B cell (primary cell): ENCODE measurements at regions not wholly inside any gene's neighbourhood (a gene's known extent, or its start where the extent isn't known, plus 50 kb on each side); places are given as distances from the start of the nearest gene placed in this dataset.

Source experiments
- ATAC-seq: fragments of 200-7000 bp; cut with Tn5 transposase; one replicate; pipeline ENCODE4 v1.10.0; 2021; ENCODE audit warnings: low read depth, mild to moderate bottlenecking, moderate number of reproducible peaks, moderate library complexity
- CTCF ChIA-PET: fragments of 350-600 bp; sonication (Branson Sonifier 250); formaldehyde crosslinking; loops from one replicate; lab custom pipeline; 2021; ENCODE audit warnings: antibody characterized with exemption, inconsistent platforms; lab: Charles Lee
- POLR2A ChIA-PET: fragments of 350-600 bp; sonication (Branson Sonifier 250); formaldehyde crosslinking; loops from one replicate; lab custom pipeline; 2021; ENCODE audit warnings: antibody characterized with exemption; lab: Charles Lee
- DNase-seq: peaks from one replicate; pipeline ENCODE4 v3.0.0; 2013
- H2AFZ ChIP-seq: 2 replicates; pipeline ENCODE4 v1.6.1; 2012; ENCODE audit warnings: mild to moderate bottlenecking, low read depth, low read length; ENCODE audit not compliant: insufficient read depth, poor library complexity, severe bottlenecking
- H3K27ac ChIP-seq, 2 donors: 1 replicate in 1 of 2; 2 replicates in 1 of 2; pipeline ENCODE4 v1.5.1; 2012 to 2013; ENCODE audit warnings: low read length in 2 of 2, mild to moderate bottlenecking in 2 of 2, moderate library complexity in 1 of 2
- H3K27me3 ChIP-seq, 4 experiments: fragments of 200-600 bp in 1 of 4; sonication (generic) in 1 of 4; replicated peaks in 1 of 4; 1 replicate in 2 of 4; 2 replicates in 2 of 4; pipeline versions ENCODE4 v1.6.1 to v1.7.0; 2013 to 2016; ENCODE audit warnings: low read length in 3 of 4, mild to moderate bottlenecking in 2 of 4, mixed read lengths in 1 of 4, moderate library complexity in 1 of 4; ENCODE audit not compliant: insufficient read depth in 4 of 4, control insufficient read depth in 3 of 4; ENCODE audit errors: control extremely low read depth in 1 of 4
- H3K36me3 ChIP-seq, 2 experiments: replicated peaks in 1 of 2; 1 replicate in 1 of 2; 2 replicates in 1 of 2; pipeline versions ENCODE4 v1.6.1 to v1.7.1; 2013; ENCODE audit warnings: low read length in 1 of 2; ENCODE audit not compliant: insufficient read depth in 2 of 2, control insufficient read depth in 1 of 2; ENCODE audit errors: control extremely low read depth in 1 of 2, extremely low read depth in 1 of 2
- H3K4me1 ChIP-seq, 2 donors: fragments of 200-600 bp in 1 of 2; sonication (generic) in 1 of 2; 1 replicate in 1 of 2; 2 replicates in 1 of 2; pipeline versions ENCODE4 v1.5.1 to v1.6.1; 2013 to 2017; ENCODE audit warnings: low read length in 2 of 2; ENCODE audit not compliant: control insufficient read depth in 2 of 2, insufficient read depth in 2 of 2
- H3K4me2 ChIP-seq: replicated peaks from 2 replicates; pipeline ENCODE3; 2012; ENCODE audit warnings: mild to moderate bottlenecking, low read depth, low read length; ENCODE audit not compliant: poor library complexity, severe bottlenecking
- H3K4me3 ChIP-seq, 5 experiments: fragments of 200-600 bp in 1 of 5; sonication (generic) in 1 of 5; 1 replicate in 3 of 5; 2 replicates in 2 of 5; pipeline versions ENCODE4 v1.5.1 to v1.7.0; 2011 to 2016; ENCODE audit warnings: low read length in 4 of 5, mild to moderate bottlenecking in 4 of 5, low read depth in 2 of 5, control low read depth in 1 of 5, moderate library complexity in 1 of 5; ENCODE audit not compliant: insufficient read depth in 1 of 5; ENCODE audit errors: control extremely low read depth in 1 of 5, extremely low read depth in 1 of 5
- H3K79me2 ChIP-seq: fragments of 200-600 bp; sonication (generic); one replicate; pipeline ENCODE4 v1.6.0; 2016; ENCODE audit warnings: low read length; ENCODE audit not compliant: control insufficient read depth, insufficient read depth
- H3K9ac ChIP-seq: fragments of 200-600 bp; sonication (generic); 2 replicates; pipeline ENCODE4 v1.6.1; 2017; ENCODE audit warnings: mild to moderate bottlenecking, low read length, moderate library complexity
- H3K9me3 ChIP-seq, 3 donors: one replicate each; pipeline versions ENCODE4 v1.6.1 to v1.7.1; 2013; ENCODE audit warnings: low read length in 2 of 3; ENCODE audit not compliant: control insufficient read depth in 2 of 3, insufficient read depth in 1 of 3; ENCODE audit errors: control extremely low read depth in 1 of 3
- H4K20me1 ChIP-seq: 2 replicates; pipeline ENCODE4 v1.6.0; 2012; ENCODE audit warnings: mild to moderate bottlenecking, low read length; ENCODE audit not compliant: insufficient read depth, control insufficient read depth, poor library complexity, severe bottlenecking
- H3K27ac Mint-ChIP-seq: one replicate; pipeline ENCODE4 v1.8.0; 2021; ENCODE audit warnings: mixed read lengths
- H3K27me3 Mint-ChIP-seq: one replicate; pipeline ENCODE4 v1.8.0; 2021; ENCODE audit warnings: mixed read lengths
- H3K4me1 Mint-ChIP-seq: one replicate; pipeline ENCODE4 v1.8.0; 2021; ENCODE audit warnings: mixed read lengths
- H3K4me3 Mint-ChIP-seq: one replicate; pipeline ENCODE4 v1.8.0; 2021; ENCODE audit warnings: mixed read lengths
- H3K9me3 Mint-ChIP-seq: one replicate; pipeline ENCODE4 v1.8.0; 2022; ENCODE audit warnings: mixed read lengths; ENCODE audit not compliant: insufficient read depth
- CTCF ChIP-seq: fragments of 200-600 bp; IDR thresholded peaks from one replicate; pipeline ENCODE4 v1.8.0; 2022; ENCODE audit warnings: antibody characterized with exemption, mild to moderate bottlenecking
- EZH2 ChIP-seq: IDR thresholded peaks from 2 replicates; pipeline ENCODE4 v1.6.1; 2012; ENCODE audit warnings: borderline replicate concordance, low read depth, mild to moderate bottlenecking, moderate library complexity, low read length; ENCODE audit not compliant: insufficient read depth, poor library complexity, severe bottlenecking
- WGBS: methylation state at CpG from one replicate; pipeline ENCODE4 v1.1.5; 2013; ENCODE audit warnings: missing lambda C conversion rate; ENCODE audit not compliant: insufficient coverage; 5-methylcytosine and 5-hydroxymethylcytosine counted together
- intact Hi-C: fragments of 100-400 bp; cut with micrococcal nuclease; formaldehyde crosslinking; loops from one replicate; pipeline ENCODE4 v1.10.0; 2022

- H3K4me3 ChIP-seq, result peak overlapping the region; percentile 19 to 87 (median 80)
- intact Hi-C loops, result loop anchor here (5.0 kb wide), 4 partner anchors 131 to 831 kb away; partner anchors contain the start of gene TSC22D1
- H3K9ac ChIP-seq, result peak overlapping the region; percentile 85
- peak overlapping the region; percentile 96 for H2AFZ ChIP-seq
- no peaks in the 10 kb centered on the region for H4K20me1 ChIP-seq
- H3K4me1 ChIP-seq, result peaks cover 14 to 18% of the 10 kb centered on the region in 2 donors
- H3K36me3 ChIP-seq, result no peaks in the 10 kb centered on the region
- CTCF ChIA-PET, result interaction anchor here (0.6 to 1.5 kb wide), 3 partner anchors 233 to 297 kb away, joined by 3 read pairs; no protein-coding TSS in a partner anchor
- peak overlapping the region; percentile 77 to 93 for H3K27ac ChIP-seq
- H3K4me3 Mint-ChIP-seq, result peak overlapping the region; percentile 96
- peaks cover 20% of the 10 kb centered on the region for H3K4me1 Mint-ChIP-seq
- 30% methylated on average over 12 of the region's 13 CpGs for WGBS
- no peaks in the 10 kb centered on the region for H3K9me3 Mint-ChIP-seq
- ATAC-seq (no peak), DNase-seq (no peak)
- no peaks in the 10 kb centered on the region for H3K9me3 ChIP-seq
- no peaks in the 10 kb centered on the region for H3K79me2 ChIP-seq
- TF ChIP-seq CTCF (no peak), EZH2 (no peak)
- POLR2A ChIA-PET, result interaction anchor here (0.9 kb wide), 1 partner anchor 261 kb away, joined by 3 read pairs; the partner anchor contains the start of genes CCDC122 and LACC1
- no peaks in the 10 kb centered on the region for H3K27me3 ChIP-seq
- peak overlapping the region; percentile 85 for H3K27ac Mint-ChIP-seq
- peaks cover 7% of the 10 kb centered on the region for H3K27me3 Mint-ChIP-seq
- peak overlapping the region; percentile 95 for H3K4me2 ChIP-seq
These were observed 232.5 kb upstream of the SERP2 start for GRCh38 chr13:44140888-44141724.
